GM19193 (cell line): ENCODE measurements at regions not wholly inside any gene's neighbourhood (a gene's known extent, or its start where the extent isn't known, plus 50 kb on each side); places are given as distances from the start of the nearest gene placed in this dataset.

Experiments
- POLR2A ChIP-seq: IDR thresholded peaks from 4 replicates; pipeline ENCODE4 v1.6.1; 2011; ENCODE audit not compliant: insufficient read depth, insufficient read length; ENCODE audit errors: extremely low read depth

DNA sequence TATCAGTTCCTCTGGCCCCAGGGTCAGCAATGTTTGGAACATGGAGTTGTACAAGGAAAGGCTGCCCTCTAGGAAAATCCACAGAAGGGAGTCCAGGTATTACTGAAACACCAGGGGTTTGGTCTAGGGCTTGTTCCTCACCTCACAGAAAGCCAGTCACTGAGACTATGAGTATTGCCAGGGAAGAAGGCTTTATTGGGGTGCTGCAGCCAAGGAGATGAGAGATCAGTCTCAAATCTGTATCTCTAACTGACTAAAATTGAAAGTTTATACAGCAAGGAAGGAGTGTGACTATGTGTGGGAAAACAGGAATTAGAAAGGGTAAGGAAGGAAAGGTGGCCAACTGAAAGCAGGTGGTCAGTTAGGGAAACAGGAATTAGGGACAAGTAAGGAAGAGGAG is 172.3 kb downstream of the LYPLAL1 start:
- TF ChIP-seq POLR2A: no peak

DNA sequence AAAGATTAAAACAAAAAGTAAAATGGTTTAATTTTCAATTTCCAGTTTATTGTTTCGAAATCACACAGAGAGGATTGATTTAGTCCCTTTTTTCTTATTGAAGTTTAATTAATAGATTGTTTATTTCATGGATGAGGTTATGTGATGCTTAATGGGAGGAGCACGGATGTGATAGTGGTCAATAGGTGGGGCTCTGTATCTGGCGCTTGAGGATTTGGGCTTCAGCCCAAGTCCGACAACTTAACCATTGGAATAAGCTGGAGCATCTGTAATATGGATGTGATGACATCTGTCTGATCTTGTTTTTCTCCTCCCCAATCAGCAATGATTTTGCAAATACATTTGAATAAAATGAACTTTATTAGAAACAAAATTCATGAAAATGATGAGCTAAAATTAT is 169.2 kb downstream of the LYPLAL1 start:
- no peak for TF ChIP-seq POLR2A

DNA sequence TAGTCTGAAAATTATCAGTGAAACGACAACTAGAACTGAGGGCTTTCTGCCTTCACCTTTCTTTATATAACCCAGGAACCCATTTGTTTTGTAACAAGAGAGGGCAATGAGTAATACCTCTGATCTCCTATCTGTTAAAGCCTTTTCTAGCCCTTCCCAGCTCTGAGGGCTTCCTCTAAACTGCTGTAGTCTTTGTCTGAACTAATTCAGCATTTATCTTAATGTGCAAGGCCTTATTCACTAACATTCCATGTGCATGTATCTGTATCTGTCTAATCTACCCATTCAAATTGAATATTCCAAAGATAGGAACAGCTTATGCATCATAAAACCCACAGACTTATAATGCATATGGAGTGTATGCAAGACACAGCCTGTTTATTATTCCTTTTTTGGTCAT is 167.1 kb downstream of the LYPLAL1 start:
- no peak for TF ChIP-seq POLR2A

DNA sequence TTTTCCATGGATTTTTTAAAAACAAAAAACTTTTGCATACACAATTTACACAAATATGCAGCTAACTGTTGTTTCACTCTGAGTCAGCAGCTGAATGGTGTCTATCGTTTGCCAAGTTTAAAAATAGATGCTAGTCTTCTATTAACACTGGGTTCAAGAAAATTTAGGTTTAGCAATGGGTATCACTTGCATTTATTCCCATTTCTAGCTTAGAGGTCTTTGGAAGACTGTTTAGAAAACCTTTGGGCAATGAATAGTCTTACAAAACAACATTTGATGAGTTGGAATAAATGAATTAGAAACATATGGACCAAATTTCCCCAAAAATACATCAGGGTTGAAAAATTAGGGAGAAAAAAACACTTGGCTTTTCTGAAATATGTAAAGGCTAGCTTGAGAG is 165.8 kb downstream of the LYPLAL1 start:
- no peak for TF ChIP-seq POLR2A

DNA sequence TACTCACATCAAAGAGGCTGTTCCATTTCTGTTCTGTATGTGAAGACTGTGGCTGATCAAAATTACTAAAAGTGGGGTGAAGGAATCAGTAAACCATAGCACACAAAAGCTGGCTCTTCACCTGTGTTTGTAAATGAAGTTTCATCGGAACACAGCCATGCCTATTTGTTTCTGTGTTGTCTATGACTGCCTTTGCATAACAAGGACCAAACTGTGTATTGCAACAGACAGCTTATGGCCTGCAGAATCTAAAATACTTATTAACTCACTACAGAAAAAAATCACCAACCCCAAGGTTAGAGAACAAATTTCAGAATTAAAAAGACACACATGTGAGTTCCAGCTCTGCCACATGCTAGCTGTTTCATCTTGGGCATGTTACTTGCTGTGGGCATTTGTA is 163.9 kb downstream of the LYPLAL1 start:
- no peak for TF ChIP-seq POLR2A

DNA sequence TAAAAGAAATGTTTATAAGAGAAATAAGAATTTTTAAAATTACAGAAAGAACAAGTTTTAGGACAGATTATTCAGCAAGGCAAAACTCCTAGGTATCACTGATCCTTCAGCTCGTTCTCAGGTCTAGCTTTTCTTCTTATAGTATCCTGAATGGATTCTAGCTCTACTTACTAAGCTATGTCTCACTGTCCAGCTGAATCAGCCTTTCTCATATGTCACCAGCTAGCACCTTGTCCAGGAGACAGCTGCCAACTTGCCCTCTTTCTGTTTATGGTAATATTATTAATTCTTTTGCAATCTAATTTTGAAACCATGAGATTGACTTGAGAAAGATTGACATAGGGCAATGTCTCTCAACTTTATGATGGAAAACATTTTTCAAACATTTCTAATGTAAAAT is 159.9 kb downstream of the LYPLAL1 start:
- TF ChIP-seq POLR2A: no peak

DNA sequence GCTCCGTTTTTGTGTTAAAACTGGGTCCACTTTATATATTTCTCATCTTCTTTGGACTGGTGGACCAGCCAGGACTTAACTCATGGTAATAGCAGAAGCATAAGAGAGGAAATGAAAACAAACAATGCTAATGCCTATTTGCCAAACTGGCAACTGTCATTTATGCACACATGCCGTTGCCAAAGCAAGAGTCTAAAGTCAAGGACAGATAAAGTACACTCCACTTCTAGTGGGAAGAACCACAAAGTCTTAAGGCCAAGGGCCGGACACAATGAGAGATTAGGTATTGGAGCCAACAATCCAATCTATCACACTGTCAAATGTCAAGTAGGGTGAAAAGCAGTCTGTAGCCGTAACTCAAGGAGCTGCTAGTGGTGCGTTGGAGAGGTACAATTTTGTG is 157.7 kb downstream of the LYPLAL1 start:
- TF ChIP-seq POLR2A: no peak

DNA sequence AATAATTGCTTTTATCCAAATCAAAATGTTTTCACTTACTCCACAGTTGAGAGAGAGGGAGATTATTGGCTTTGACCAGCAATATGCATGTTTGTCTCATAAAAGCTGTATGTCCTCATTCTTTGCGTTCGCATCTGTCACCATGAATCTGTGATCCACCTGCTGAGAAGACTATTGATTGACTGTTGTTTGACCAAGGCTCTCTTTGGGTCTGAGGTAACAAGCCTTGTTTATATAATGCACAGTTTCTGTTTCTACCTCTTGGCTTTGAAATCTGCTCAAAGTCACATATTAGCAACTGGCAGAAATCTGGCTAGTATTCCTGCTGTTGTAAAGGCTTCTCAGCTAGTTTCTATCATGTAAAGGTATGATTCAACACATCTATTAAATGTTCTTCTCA is 157.0 kb downstream of the LYPLAL1 start:
- TF ChIP-seq POLR2A: no peak

DNA sequence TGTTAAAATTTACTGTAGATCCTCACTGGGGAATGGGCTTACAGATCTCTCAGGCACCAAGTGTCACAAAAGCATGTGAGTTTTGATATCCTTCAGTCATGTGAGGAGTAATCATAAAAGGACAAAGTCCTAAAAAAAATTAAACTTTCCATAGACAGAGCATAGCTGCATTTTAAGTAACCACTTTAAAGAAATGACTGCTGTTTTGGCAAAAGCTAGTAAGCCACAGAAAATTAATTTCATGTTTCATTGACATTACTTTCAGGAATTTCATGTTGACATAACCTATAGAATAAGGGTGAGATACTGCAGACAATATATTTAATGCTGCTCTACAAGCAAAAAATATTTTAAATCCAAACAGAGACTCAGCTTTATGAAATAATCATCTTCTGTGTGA is 156.3 kb downstream of the LYPLAL1 start:
- TF ChIP-seq POLR2A: no peak

DNA sequence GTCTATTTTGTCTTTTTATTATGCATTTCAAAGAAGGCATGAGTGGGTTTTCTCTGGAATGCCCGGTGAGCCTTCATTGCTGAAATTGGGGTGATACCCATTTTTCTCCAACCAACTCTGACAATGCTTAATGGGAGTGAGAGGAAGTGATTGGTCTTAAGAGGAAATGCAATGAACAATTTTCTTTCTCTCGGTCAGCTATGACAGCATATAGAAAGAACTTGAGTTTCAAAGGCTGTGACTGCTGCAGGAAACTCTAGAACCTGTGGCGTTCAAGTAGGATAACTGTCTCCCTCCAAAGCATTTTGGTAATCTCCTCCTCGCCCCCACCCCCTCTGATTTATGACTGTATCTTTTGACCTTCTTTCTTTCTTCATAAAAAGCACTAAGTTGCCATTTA is 155.9 kb downstream of the LYPLAL1 start:
- TF ChIP-seq POLR2A: no peak

DNA sequence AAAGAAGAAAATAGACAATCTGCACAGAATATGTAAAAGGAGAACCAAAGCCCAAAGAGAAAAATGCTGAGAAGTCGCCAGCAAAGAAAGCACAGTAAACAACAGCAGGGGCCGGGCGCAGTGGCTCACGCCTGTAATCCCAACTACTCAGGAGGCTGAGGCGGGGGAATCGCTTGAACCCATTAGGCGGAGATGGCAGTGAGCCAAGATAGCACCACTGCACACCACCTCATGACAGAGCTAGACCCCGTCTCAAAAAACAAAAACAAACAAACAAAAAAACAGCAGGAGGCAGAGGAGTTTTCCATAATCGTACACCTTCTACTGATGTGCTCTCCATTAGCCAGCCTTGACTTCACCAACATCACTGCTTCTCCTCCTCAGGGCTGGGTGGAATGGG is 153.2 kb downstream of the LYPLAL1 start:
- no peak for TF ChIP-seq POLR2A

DNA sequence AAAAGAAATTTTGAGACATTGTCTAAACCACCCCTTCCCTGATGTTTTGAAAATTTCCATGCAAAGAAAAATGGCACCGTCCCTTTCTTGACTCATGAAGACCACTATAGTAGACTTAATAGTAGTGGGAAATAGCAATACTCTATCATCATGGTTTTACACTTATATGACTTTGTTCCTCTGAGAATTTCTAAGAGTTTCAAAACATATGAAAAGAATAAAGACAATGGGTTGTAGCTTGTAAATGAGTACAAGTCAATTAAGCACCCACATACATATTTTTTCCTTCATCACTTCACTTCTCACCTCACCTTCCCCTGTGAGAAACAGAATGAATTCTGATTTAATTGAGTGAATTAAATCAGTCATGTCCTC is 151.7 kb downstream of the LYPLAL1 start:
- no peak for TF ChIP-seq POLR2A

DNA sequence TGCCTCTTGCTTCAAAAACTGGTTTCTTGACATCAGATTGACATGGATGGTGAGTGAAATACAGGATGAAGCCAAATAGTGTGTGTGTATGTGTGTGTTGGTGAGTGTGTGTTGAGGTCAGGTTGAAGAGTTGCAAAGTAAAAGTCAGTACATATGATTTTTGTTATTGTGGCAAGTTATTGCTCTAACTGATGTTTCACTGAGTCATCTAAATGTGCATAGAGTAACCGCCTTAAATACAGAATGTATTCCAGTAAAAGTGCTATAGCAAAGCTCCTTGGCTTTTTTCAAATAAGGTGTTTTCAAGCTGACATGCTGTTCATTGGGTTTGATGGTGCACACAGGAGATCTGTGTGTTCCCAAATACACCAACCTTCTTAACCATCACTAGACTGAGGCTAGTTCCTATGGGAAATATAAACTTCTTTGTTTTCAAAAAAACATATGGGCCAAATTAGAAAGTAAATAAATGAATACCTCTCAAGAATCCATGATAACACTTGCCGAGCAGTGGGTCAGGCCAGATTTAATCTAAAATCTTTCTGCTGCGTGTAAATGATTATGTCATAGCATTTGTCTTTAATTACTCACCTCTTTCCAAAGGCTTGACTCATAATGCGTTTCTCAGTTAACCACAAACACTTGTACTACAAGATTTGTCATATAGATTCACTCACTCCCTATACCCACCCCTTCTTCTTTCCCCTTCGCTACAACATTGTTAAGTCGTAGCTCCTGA is 151.1 kb downstream of the LYPLAL1 start:
- TF ChIP-seq POLR2A: no peak

DNA sequence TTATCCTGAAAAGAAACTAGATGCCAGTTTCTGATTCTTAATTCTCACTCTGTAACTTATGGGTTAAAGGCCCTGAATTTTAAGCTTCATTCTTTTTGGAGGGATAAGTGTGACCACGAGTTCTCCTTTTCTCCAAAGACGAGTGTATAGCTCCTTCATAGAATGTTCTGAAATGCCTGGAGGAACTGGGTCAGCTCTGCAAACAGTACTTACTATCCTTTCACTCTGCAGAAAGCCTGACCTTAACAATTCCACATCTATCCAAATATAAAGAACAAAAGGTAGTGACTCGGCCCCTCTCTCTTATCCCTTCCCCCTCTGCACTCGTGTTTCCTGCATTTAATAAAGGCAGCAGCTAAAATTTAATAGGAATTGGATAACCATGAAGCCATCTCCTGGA is 150.5 kb downstream of the LYPLAL1 start:
- no peak for TF ChIP-seq POLR2A

DNA sequence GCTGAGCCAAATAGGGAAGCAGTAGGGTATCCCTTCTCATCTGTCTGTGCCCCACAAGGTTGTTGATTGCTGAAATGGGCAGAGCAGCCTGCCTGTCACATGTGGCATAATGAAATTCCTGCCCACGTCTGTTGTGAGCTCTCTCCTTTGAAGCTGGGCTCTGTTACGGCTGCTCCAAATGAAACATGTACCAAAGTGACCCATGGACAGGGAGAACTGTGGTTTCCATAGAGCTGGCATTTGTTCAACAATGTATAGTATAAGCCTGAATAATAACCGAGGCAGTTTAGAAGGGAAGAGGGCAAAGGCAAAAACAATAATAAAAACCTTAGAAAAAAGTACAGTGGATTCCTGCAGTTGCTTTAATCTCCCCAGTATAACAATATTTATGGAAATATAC is 149.7 kb downstream of the LYPLAL1 start:
- no peak for TF ChIP-seq POLR2A

DNA sequence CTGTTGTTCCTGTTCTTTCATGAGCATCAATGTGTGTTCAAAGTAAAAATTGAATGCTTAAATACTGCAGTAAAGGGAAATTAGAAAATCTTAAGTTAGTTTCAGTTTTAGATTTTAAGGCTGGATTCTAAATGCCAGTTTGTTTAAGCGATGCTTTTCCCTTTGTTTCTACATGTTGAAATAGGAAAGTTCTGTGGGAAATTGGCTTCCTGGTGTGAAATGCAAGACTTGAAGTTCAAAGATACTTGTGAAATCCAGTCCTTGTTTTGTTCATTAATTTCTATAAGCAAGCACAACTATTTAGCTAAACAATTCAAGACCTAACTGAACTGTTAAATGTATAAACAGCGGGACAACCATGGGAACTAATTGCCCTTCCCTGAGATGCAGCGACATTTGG is 149.1 kb downstream of the LYPLAL1 start:
- no peak for TF ChIP-seq POLR2A

DNA sequence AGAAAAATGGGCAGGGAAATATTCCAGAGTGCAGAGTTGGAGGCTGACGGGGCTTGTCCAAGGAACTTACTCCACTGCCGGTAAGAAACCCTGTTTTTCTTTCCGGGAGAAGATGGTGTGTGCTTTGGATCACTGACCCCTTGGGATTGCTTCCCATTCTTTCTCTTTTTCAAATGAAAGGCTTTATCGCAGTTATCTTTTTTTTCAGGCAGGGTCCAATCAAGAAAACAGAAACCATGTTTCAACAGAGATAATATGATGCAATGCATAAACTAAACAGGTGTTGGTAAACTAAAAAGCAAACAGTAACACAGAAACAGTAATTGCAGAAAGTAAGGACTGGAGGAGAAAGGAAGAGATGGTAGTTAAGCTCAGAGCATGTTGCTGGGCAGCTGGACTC is 145.1 kb downstream of the LYPLAL1 start:
- no peak for TF ChIP-seq POLR2A
